PFSK-1 (cell line): ENCODE measurements at regions not wholly inside any gene's neighbourhood (a gene's known extent, or its start where the extent isn't known, plus 50 kb on each side); places are given as distances from the start of the nearest gene placed in this dataset.

ENCODE experiments used
- FOXP2 ChIP-seq: optimal IDR thresholded peaks from 2 replicates; pipeline ENCODE3; 2011; ENCODE audit warnings: borderline replicate concordance, control low read depth, inconsistent platforms; ENCODE audit not compliant: insufficient read depth; ENCODE audit errors: extremely low read length, extremely low read depth
- POLR2AphosphoS5 ChIP-seq: IDR thresholded peaks from 2 replicates; pipeline ENCODE4 v1.6.1; 2012; ENCODE audit warnings: low read depth, mild to moderate bottlenecking, control low read depth, low read length, moderate library complexity
- SIN3A ChIP-seq: IDR thresholded peaks from 2 replicates; pipeline ENCODE4 v1.6.1; 2012; ENCODE audit warnings: mild to moderate bottlenecking, low read length, moderate library complexity, borderline replicate concordance; ENCODE audit not compliant: insufficient read depth
- TAF1 ChIP-seq: IDR thresholded peaks from 2 replicates; pipeline ENCODE4 v1.6.1; 2012; ENCODE audit warnings: low read length, control low read depth, borderline replicate concordance; ENCODE audit not compliant: insufficient read depth
- TF ChIP-seq, protein P1 (sequence below), 2 experiments: IDR thresholded peaks; 2 replicates each; pipeline versions ENCODE4 v1.6.1 to v1.8.0; 2011 to 2012; ENCODE audit warnings: low read depth in 2 of 2, low read length in 2 of 2, control low read depth in 1 of 2, inconsistent platforms in 1 of 2, mild to moderate bottlenecking in 1 of 2, moderate library complexity in 1 of 2; ENCODE audit not compliant: insufficient read depth in 1 of 2

DNA sequence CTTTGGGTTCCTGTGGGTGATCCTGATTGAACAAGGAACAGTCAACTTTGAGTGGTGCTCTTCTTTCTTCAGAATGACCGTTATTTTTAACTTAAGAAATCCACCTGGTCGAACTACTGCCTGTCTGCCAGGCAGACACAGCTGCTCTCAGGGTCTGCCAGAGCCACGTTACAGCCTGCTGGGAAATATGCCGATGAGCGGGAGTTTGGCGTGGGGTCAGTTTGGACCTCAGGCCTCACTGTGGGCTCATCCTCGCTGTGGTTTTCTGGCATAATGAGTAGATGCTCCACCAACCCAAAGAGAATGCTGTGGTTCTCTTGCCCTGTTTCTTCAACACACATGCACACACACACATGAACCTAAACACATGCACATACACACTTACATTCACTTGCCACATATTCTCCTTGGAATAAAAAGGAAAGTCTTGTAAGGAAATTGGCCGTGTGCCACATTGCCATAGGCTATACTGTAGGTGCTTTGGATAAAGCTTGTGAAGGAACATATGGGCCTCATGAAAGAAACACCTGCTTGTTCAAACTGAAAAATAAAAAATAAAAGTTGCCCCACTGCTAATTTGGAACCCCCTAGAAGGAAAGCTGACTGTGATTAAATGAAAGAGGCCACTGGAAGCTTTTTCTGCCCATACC is 598.7 kb upstream of the KLF12 start:
- TF ChIP-seq TAF1 (no peak), SIN3A (no peak), POLR2AphosphoS5 (no peak), FOXP2 (no peak)
- TF ChIP-seq, protein P1, sequence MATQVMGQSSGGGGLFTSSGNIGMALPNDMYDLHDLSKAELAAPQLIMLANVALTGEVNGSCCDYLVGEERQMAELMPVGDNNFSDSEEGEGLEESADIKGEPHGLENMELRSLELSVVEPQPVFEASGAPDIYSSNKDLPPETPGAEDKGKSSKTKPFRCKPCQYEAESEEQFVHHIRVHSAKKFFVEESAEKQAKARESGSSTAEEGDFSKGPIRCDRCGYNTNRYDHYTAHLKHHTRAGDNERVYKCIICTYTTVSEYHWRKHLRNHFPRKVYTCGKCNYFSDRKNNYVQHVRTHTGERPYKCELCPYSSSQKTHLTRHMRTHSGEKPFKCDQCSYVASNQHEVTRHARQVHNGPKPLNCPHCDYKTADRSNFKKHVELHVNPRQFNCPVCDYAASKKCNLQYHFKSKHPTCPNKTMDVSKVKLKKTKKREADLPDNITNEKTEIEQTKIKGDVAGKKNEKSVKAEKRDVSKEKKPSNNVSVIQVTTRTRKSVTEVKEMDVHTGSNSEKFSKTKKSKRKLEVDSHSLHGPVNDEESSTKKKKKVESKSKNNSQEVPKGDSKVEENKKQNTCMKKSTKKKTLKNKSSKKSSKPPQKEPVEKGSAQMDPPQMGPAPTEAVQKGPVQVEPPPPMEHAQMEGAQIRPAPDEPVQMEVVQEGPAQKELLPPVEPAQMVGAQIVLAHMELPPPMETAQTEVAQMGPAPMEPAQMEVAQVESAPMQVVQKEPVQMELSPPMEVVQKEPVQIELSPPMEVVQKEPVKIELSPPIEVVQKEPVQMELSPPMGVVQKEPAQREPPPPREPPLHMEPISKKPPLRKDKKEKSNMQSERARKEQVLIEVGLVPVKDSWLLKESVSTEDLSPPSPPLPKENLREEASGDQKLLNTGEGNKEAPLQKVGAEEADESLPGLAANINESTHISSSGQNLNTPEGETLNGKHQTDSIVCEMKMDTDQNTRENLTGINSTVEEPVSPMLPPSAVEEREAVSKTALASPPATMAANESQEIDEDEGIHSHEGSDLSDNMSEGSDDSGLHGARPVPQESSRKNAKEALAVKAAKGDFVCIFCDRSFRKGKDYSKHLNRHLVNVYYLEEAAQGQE (IDR thresholded peaks at IDR 0.05; ENCODE audit: insufficient read depth in 1 of 2, low read depth in 2 of 2, low read length in 2 of 2) = no peak
